ENCODE measurements at regions not wholly inside any gene's neighbourhood (a gene's known extent, or its start where the extent isn't known, plus 50 kb on each side); places are given as distances from the start of the nearest gene placed in this dataset.

- DNase-seq, result no peak
Measured at GRCh38 chr2:120520454-120520853, 174.5 kb downstream of the INHBB start.

GRCh38 chr2:120520929-120521912, 175.3 kb downstream of the INHBB start:
- DNase-seq, result peak; percentile 44

DNA sequence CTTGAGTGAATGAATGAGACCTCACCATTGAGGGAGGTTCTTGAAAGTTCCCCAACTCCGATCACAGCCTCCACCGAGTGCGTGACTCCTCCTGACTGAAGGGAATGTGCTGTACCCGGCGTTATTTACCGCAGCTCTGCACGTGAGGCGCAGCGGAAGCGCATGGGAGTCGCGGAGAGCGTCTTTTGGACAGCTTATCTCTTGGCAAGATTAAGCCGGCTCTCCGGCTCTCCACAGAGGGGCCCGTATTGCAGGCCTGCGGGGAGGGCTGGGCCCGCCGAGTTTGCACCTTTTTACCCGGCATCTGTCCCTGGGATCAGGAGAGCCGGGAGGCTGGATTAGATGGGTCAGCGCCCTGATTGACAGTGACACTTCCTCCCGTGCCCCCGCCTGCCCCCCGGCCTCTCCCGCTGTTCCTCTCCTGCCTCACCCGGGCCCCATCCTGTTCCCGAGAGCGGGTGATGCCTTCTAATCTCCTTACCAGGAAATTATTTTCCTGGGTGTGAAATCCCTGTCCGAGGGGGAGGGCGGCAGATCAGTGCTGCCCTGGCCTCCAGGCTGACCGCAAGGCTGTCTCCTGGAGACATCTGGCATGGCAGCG, 176.3 kb downstream of the INHBB start:
- DNase-seq, result no peak

DNA sequence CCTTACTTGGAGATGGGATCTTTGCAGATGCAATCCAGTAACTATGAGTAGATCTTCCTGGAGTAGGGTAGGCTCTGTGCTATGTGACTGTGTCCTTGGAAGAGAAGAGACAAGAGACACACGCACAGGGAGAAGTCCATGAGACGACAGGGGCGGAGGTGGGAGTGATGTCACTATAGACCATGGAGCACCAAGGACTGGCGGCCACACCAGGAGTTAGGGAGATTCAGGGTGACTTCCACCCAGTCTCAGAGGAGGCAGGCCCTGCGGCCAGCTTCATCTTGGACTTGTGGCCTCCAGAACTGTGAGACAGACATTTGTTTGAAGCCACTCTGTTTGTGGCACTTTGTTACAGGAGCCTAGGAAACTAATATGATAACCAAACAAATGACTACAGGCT, 177.8 kb downstream of the INHBB start:
- no peak for DNase-seq

DNA sequence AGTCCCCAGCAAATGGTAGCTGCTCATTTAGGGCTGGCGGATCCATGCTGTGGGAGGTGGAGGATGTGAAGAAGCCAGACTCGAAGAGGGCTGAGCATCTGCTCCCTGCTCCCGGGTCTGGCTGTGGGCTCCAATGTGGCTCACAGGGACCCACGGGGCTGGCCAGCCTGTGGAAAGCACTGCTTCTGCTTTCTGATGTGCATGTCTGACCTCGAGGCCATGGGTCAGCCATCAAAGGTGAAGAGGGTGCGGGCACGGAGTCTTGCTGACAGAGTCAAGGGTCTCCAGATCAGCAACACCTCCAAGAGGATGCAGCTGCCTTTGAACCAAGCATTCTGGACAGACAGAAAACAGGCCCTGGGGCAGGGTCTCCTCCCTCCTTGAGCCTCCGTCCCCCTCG, 178.2 kb downstream of the INHBB start:
- no peak for DNase-seq

GRCh38 chr2:120525056-120526046, 179.4 kb downstream of the INHBB start:
- peak; percentile 27 for DNase-seq

DNA sequence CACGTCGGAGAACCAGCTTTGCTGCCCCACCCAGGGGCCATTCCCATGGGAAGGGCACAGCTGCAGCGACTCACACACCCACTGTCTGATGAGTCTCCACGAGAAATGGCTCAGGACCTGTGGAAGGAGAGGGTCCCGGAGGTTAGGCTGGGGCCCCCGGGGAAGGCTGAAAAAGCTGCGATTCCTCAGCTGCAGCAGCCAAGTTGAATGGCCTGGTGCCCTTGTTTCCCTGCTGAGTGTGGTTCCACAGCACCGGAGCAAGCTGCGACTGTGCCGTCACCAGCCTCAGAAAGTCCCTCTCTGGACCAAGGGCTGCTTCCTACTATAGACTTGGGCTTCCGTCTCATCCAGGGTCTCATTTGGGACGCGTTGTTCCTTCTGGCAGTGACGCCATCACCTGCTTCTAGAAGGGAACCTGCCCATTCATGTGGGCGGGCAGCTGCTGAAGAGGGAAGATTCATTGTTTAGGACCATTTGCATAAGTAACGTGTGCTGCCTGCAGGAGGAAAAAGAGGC, 180.2 kb downstream of the INHBB start:
- DNase-seq, result no peak

DNA sequence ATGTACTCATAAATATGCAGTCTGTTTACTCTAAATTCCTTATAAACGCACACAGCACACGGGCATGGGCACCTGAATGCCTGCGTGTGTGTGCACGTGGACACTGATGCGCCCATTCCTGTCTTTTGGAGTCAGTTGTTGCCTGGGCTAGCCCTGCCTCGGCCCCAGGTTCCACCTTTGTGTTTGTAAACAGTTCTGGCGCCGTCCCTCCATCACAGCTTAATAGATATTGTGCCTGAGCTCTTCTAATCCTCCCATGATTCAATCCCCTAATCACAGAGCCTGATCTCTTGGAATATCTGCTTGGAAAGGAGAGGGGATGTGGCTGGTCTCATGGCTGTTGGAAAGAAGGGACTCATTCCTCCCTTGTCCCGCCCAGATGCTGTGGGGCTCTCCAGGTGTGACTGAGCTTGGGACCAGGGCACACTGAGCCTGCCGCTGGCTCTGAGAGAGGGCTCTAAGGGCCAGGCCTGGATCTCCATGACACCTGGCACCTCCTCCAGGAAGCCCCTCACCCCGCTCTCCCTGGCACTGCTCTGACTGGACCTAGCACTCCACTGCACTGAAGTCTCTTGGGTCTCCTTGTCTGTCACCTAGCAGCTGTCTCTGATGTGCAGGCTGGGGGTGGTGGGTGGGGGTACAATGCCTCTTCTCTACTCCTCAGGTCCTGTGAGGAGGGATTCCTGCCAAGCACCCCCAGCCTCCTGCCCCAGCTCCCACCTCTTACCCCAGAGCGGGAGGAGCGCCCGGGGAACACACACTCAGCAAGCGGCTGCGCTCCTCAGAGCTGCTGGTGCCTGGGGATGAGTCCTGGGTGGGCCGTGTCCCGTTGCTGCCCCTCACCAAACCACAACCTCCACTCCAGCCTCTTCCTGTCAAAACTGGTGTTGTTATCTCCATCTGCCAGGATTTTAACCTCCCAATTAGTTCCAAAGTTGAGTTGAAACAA, 181.3 kb downstream of the INHBB start:
- no peak for DNase-seq

DNA sequence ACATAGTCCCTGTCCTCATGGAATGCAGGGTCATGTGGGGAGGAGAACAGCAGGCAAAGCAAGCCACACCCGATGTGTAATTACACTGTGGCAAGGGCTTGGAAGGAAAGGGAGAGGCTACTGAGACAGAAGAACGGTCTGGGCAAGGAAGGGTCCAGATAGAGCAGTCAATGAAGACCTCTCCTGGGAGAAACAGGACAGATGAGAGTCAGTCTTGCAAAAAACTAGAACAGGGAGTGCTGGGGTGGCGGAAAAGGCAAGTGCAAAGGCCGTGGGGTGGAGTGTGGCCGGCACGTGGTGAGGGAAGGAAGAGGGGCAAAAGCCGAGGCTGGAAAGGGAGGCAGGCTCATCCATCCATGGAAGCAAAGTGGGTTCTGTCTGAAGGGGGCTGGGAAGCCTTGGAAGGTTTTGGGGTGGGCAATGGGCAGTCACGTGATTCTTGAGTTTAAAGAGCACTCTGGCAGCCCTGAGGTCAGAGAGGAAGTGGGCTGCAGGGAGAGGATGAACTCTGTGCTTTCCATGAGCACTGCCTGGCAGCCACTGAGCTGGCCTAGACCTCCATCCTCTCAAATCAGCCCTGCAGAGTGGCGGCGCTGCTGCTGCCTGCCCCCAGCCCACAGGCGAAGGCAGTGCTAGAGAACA, 182.2 kb downstream of the INHBB start:
- DNase-seq, result no peak

- no peak for DNase-seq
Measured at GRCh38 chr2:120528693-120529076, 182.7 kb downstream of the INHBB start.

GRCh38 chr2:120530781-120531180, 184.8 kb downstream of the INHBB start:
- DNase-seq, result no peak

- DNase-seq, result no peak
Measured at GRCh38 chr2:120531365-120531764, 185.4 kb downstream of the INHBB start.

- no peak for DNase-seq
Measured at GRCh38 chr2:120531863-120532600, 186.1 kb downstream of the INHBB start.

DNA sequence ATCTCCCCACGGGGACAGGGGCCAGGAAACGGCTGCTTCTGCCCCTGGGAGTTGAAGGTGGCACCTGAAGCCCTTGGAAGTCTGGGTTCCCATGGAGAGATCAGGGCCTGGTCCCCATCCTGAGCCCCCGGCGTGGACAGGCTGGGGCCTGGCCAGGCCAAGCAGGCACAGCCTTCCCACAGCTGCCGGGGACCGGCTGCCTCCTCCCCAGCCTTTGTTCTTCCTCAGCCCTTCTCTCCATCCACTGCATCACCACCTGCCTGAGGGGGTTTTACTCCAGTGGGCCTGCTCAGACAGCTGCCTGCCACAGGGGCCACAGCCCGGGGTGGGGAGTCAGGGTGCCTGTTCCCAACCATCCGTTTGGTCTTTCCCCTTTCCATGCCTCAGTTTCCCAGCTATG, 187.7 kb downstream of the INHBB start:
- no peak for DNase-seq

DNA sequence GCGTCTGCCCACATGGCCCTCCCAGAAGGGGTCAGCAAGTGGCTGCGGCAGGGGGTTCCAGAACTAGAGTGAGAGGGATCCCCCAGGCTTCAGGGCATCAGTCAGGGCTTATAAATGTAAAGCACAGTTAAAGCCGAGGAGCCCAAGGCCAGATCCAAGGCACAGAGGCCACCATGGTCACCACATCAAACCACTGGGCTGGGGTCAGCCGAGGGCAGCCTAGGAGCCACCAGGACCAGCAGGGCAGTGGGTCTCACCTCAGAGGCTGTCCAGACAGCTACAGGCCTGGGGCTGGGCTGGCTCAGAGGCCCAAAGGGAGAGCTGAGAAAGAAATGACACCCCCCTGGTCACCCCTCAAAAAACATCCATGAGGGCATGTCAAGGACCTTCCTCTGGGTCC, 188.5 kb downstream of the INHBB start:
- DNase-seq, result no peak

- DNase-seq, result no peak
Measured at GRCh38 chr2:120535081-120535480, 189.1 kb downstream of the INHBB start.

GRCh38 chr2:120536141-120536540, 190.2 kb downstream of the INHBB start:
- no peak for DNase-seq

DNA sequence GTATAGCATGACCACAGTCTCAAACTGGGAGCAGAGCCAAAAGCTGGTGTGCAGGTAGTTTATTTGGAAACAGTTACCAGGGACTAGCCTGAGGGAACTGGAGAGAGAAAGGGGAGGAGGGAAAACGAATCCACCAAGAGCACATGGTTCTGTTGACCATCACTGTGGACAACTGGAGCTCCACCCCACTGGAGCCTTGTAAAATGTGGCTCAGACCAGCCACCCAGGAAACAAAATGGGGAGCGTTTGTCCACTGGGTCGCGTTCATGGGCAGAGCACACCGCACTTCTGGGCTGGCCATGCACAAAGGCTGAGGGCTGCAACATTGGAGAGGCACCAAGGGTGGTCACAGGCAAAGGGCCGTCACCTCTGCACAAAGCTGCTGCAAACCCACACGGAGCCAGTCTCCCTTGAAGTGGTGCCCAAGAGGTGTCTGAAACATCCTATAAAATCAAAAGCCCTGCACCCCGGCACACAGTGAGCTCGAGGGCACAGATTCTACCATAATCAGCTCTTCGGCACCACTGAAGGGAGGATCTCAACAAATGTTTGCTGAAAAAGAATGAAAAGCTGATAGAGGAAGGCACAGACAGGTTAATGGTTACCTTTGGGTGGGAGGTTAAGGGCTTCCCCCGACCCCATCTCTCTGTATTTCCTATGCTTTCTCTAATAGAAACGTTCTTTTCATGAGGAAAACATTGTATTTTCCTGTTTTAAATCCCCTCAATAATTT, 192.9 kb downstream of the INHBB start:
- DNase-seq, result no peak

DNA sequence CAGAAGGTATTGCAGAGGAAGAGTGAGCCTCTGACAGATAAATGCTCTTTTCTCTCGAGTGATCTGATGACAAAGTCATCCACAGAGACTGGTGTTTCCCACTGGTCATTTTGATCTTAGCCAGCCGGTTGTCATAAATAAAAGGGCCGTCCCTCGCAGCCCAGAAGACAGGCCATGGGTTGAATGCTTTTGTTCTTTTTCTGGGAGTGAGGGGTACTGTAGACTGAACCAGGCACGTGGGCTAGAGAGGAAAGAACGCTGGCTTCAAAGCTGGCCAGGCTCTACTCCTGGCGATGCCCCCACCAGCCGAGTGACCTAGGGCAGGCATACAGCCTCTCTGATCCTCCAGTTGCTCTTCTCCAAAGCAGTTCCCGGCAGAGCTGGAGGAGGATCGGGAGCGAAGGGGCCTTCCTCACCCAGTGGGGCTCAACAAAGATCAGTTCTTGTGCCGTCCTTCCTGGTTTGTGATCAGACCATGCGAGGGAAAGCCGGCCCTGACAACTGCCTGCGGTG, 193.5 kb downstream of the INHBB start:
- no peak for DNase-seq
